ENCODE measurements at regions not wholly inside any gene's neighbourhood (a gene's known extent, or its start where the extent isn't known, plus 50 kb on each side); places are given as distances from the start of the nearest gene placed in this dataset.
"Not testable (repeated sequence)": the region's sequence is repeated elsewhere in the genome, so short reads cannot be mapped to it uniquely, and the experiment has no call there.

GRCh38 chr3:15996496-15996895 is 178.0 kb upstream of the GALNT15 start:
- TF ChIP-seq EZH2 (IDR thresholded peaks at IDR 0.05; ENCODE audit: low read depth, unreplicated experiment); POLR2AphosphoS5 (IDR thresholded peaks at IDR 0.05; ENCODE audit: low read depth): not testable (repeated sequence)
- TF ChIP-seq, protein P1, sequence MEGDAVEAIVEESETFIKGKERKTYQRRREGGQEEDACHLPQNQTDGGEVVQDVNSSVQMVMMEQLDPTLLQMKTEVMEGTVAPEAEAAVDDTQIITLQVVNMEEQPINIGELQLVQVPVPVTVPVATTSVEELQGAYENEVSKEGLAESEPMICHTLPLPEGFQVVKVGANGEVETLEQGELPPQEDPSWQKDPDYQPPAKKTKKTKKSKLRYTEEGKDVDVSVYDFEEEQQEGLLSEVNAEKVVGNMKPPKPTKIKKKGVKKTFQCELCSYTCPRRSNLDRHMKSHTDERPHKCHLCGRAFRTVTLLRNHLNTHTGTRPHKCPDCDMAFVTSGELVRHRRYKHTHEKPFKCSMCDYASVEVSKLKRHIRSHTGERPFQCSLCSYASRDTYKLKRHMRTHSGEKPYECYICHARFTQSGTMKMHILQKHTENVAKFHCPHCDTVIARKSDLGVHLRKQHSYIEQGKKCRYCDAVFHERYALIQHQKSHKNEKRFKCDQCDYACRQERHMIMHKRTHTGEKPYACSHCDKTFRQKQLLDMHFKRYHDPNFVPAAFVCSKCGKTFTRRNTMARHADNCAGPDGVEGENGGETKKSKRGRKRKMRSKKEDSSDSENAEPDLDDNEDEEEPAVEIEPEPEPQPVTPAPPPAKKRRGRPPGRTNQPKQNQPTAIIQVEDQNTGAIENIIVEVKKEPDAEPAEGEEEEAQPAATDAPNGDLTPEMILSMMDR (conservative IDR thresholded peaks at IDR 0.05; ENCODE audit: low read depth in 2 of 2): not testable (repeated sequence)
